Activated CD4-positive, alpha-beta memory T cell treated with anti-CD3 and anti-CD28 coated beads, Interleukin-2, amount 10 ng/mL, durations not matched to agents 7 days and 5 days (primary cell): ENCODE measurements at regions not wholly inside any gene's neighbourhood (a gene's known extent, or its start where the extent isn't known, plus 50 kb on each side); places are given as distances from the start of the nearest gene placed in this dataset.
"Not testable (repeated sequence)": the region's sequence is repeated elsewhere in the genome, so short reads cannot be mapped to it uniquely, and the experiment has no call there.

Experiments used
- CTCF ChIA-PET: fragments of 350-600 bp; sonication (Branson Sonifier 250); formaldehyde crosslinking; loops from one replicate; lab custom pipeline; 2021; ENCODE audit warnings: antibody characterized with exemption, inconsistent platforms; lab: Charles Lee
- POLR2A ChIA-PET: fragments of 350-600 bp; sonication (Branson Sonifier 250); formaldehyde crosslinking; loops from one replicate; lab custom pipeline; 2021; ENCODE audit warnings: antibody characterized with exemption; lab: Charles Lee
- DNase-seq: peaks from one replicate; pipeline ENCODE4 v3.0.0-alpha.2; 2020
- H3K27ac Mint-ChIP-seq: one replicate; pipeline ENCODE4 v1.8.0; 2021; ENCODE audit warnings: mild to moderate bottlenecking, mixed read lengths
- H3K27me3 Mint-ChIP-seq: one replicate; pipeline ENCODE4 v1.8.0; 2021; ENCODE audit warnings: mixed read lengths
- H3K36me3 Mint-ChIP-seq: one replicate; pipeline ENCODE4 v1.8.0; 2021; ENCODE audit warnings: low read depth, mixed read lengths
- H3K4me1 Mint-ChIP-seq: one replicate; pipeline ENCODE4 v1.8.0; 2021; ENCODE audit warnings: mixed read lengths
- H3K4me3 Mint-ChIP-seq: one replicate; pipeline ENCODE4 v1.8.0; 2021; ENCODE audit warnings: mild to moderate bottlenecking, mixed read lengths
- H3K9me3 Mint-ChIP-seq: one replicate; pipeline ENCODE4 v1.8.0; 2021; ENCODE audit warnings: mixed read lengths

GRCh38 chr10:33938001-33938400 is 603.5 kb upstream of the NRP1 start:
- CTCF ChIA-PET, result no interaction called here
- Mint-ChIP-seq H3K4me1 (no peaks in the 10 kb centered on the region), H3K27me3 (no peaks in the 10 kb centered on the region), H3K36me3 (no peaks in the 10 kb centered on the region), H3K9me3 (no peaks in the 10 kb centered on the region), H3K27ac (no peak overlapping the region), H3K4me3 (no peak overlapping the region)
- no peak for DNase-seq
- POLR2A ChIA-PET, result no interaction called here

GRCh38 chr10:33937036-33937730 is 602.7 kb upstream of the NRP1 start:
- DNase-seq, result no peak

GRCh38 chr10:33935350-33935749 is 600.9 kb upstream of the NRP1 start:
- Mint-ChIP-seq H3K27me3 (peaks cover 2% of the 10 kb centered on the region), H3K27ac (no peak overlapping the region), H3K9me3 (no peaks in the 10 kb centered on the region), H3K4me1 (no peaks in the 10 kb centered on the region), H3K36me3 (no peaks in the 10 kb centered on the region), H3K4me3 (no peak overlapping the region)
- no peak for DNase-seq
- ChIA-PET POLR2A (no interaction called here), CTCF (no interaction called here)

More at GRCh38 chr10:33937036-33937730, 602.7 kb upstream of the NRP1 start:
- no peaks in the 10 kb centered on the region for H3K9me3 Mint-ChIP-seq
- no peak overlapping the region for H3K27ac Mint-ChIP-seq
- no peaks in the 10 kb centered on the region for H3K4me1 Mint-ChIP-seq
- H3K27me3 Mint-ChIP-seq, result peaks cover 2% of the 10 kb centered on the region
- no peaks in the 10 kb centered on the region for H3K36me3 Mint-ChIP-seq
- no peak overlapping the region for H3K4me3 Mint-ChIP-seq
- CTCF ChIA-PET, result no interaction called here
- POLR2A ChIA-PET, result no interaction called here

- Mint-ChIP-seq H3K27me3 (peaks cover 2% of the 10 kb centered on the region), H3K9me3 (no peaks in the 10 kb centered on the region), H3K27ac (no peak overlapping the region), H3K4me3 (no peak overlapping the region), H3K4me1 (no peaks in the 10 kb centered on the region), H3K36me3 (no peaks in the 10 kb centered on the region)
- DNase-seq, result no peak
- CTCF ChIA-PET, result no interaction called here
- POLR2A ChIA-PET, result no interaction called here
Measured at GRCh38 chr10:33930079-33930478, 595.6 kb upstream of the NRP1 start.

- Mint-ChIP-seq H3K36me3 (no peaks in the 10 kb centered on the region), H3K27ac (no peak overlapping the region), H3K27me3 (no peaks in the 10 kb centered on the region), H3K4me3 (no peak overlapping the region), H3K9me3 (no peaks in the 10 kb centered on the region), H3K4me1 (no peaks in the 10 kb centered on the region)
- ChIA-PET CTCF (no interaction called here), POLR2A (no interaction called here)
- no peak for DNase-seq
Measured at GRCh38 chr10:33927347-33927746, 592.9 kb upstream of the NRP1 start.

- POLR2A ChIA-PET, result no interaction called here
- Mint-ChIP-seq H3K9me3 (no peaks in the 10 kb centered on the region), H3K27ac (no peak overlapping the region), H3K4me3 (no peak overlapping the region), H3K27me3 (peaks cover 2% of the 10 kb centered on the region), H3K4me1 (no peaks in the 10 kb centered on the region), H3K36me3 (no peaks in the 10 kb centered on the region)
- CTCF ChIA-PET, result no interaction called here
- DNase-seq, result no peak
Measured at GRCh38 chr10:33921970-33922605, 587.6 kb upstream of the NRP1 start.

GRCh38 chr10:33920351-33920750 is 585.9 kb upstream of the NRP1 start:
- CTCF ChIA-PET, result no interaction called here
- POLR2A ChIA-PET, result no interaction called here
- peaks cover 2% of the 10 kb centered on the region for H3K27me3 Mint-ChIP-seq
- H3K27ac Mint-ChIP-seq, result no peak overlapping the region
- H3K4me3 Mint-ChIP-seq, result no peak overlapping the region
- DNase-seq, result no peak
- H3K4me1 Mint-ChIP-seq, result no peaks in the 10 kb centered on the region
- no peaks in the 10 kb centered on the region for H3K36me3 Mint-ChIP-seq
- H3K9me3 Mint-ChIP-seq, result no peaks in the 10 kb centered on the region

GRCh38 chr10:33919244-33919643 is 584.8 kb upstream of the NRP1 start:
- CTCF ChIA-PET, result no interaction called here
- no peaks in the 10 kb centered on the region for H3K9me3 Mint-ChIP-seq
- no peak overlapping the region for H3K27ac Mint-ChIP-seq
- POLR2A ChIA-PET, result no interaction called here
- peaks cover 2% of the 10 kb centered on the region for H3K27me3 Mint-ChIP-seq
- no peak overlapping the region for H3K4me3 Mint-ChIP-seq
- H3K4me1 Mint-ChIP-seq, result no peaks in the 10 kb centered on the region
- DNase-seq, result no peak
- no peaks in the 10 kb centered on the region for H3K36me3 Mint-ChIP-seq

GRCh38 chr10:33917069-33917780 is 582.8 kb upstream of the NRP1 start:
- Mint-ChIP-seq H3K9me3 (no peaks in the 10 kb centered on the region), H3K36me3 (no peaks in the 10 kb centered on the region), H3K4me1 (no peaks in the 10 kb centered on the region), H3K27me3 (peaks cover under 1% of the 10 kb centered on the region), H3K27ac (no peak overlapping the region), H3K4me3 (no peak overlapping the region)
- ChIA-PET POLR2A (no interaction called here), CTCF (no interaction called here)
- DNase-seq, result no peak

- CTCF ChIA-PET, result no interaction called here
- POLR2A ChIA-PET, result no interaction called here
- Mint-ChIP-seq H3K9me3 (no peaks in the 10 kb centered on the region), H3K4me1 (no peaks in the 10 kb centered on the region), H3K36me3 (no peaks in the 10 kb centered on the region), H3K4me3 (no peak overlapping the region), H3K27ac (no peak overlapping the region), H3K27me3 (peaks cover 4% of the 10 kb centered on the region)
- DNase-seq, result no peak
Measured at GRCh38 chr10:33914746-33915145, 580.3 kb upstream of the NRP1 start.

GRCh38 chr10:33913194-33913593 is 578.7 kb upstream of the NRP1 start:
- ChIA-PET CTCF (no interaction called here), POLR2A (no interaction called here)
- Mint-ChIP-seq H3K4me1 (no peaks in the 10 kb centered on the region), H3K4me3 (no peak overlapping the region), H3K27me3 (peaks cover 4% of the 10 kb centered on the region), H3K36me3 (no peaks in the 10 kb centered on the region), H3K27ac (no peak overlapping the region), H3K9me3 (no peaks in the 10 kb centered on the region)
- no peak for DNase-seq

GRCh38 chr10:33909476-33909875 is 575.0 kb upstream of the NRP1 start:
- H3K27me3 Mint-ChIP-seq, CTCF ChIA-PET, H3K36me3 Mint-ChIP-seq, H3K27ac Mint-ChIP-seq, DNase-seq, H3K9me3 Mint-ChIP-seq, H3K4me1 Mint-ChIP-seq, POLR2A ChIA-PET, H3K4me3 Mint-ChIP-seq: not testable (repeated sequence)

GRCh38 chr10:33901166-33901565 is 566.7 kb upstream of the NRP1 start:
- H3K4me3 Mint-ChIP-seq, result no peak overlapping the region
- H3K9me3 Mint-ChIP-seq, result no peaks in the 10 kb centered on the region
- no peak overlapping the region for H3K27ac Mint-ChIP-seq
- H3K27me3 Mint-ChIP-seq, result no peaks in the 10 kb centered on the region
- no peaks in the 10 kb centered on the region for H3K36me3 Mint-ChIP-seq
- ChIA-PET POLR2A (no interaction called here), CTCF (no interaction called here)
- no peaks in the 10 kb centered on the region for H3K4me1 Mint-ChIP-seq
- DNase-seq, result no peak
